ENCODE measurements at regions not wholly inside any gene's neighbourhood (a gene's known extent, or its start where the extent isn't known, plus 50 kb on each side); places are given as distances from the start of the nearest gene placed in this dataset.

DNA sequence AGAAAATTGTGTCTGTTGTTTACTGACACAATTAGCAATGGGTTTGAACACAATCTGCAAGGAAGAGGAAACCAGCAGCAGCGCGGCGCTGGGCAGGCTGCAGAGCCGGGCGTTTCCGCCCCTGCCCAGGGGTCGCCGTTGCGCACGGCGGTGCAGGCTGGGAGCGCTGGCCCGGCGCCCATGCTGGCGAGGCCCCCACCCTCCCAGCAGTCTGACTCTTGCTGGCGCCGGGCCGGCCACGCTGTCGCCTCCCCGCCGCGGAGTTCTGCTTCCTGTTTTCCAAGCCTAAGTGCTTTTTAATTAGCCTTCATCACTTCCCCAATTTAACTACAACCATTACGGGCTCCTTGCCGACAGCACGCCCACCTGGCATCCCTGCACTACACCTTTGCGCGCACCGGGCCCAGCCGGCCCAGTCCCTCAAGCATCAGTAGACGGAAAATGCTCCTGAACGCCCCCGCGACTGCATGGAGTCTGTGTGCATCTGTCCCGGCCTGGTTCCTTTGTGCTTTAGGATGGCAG is 212.1 kb downstream of the GXYLT1 start:
- TF ChIP-seq, protein P1, sequence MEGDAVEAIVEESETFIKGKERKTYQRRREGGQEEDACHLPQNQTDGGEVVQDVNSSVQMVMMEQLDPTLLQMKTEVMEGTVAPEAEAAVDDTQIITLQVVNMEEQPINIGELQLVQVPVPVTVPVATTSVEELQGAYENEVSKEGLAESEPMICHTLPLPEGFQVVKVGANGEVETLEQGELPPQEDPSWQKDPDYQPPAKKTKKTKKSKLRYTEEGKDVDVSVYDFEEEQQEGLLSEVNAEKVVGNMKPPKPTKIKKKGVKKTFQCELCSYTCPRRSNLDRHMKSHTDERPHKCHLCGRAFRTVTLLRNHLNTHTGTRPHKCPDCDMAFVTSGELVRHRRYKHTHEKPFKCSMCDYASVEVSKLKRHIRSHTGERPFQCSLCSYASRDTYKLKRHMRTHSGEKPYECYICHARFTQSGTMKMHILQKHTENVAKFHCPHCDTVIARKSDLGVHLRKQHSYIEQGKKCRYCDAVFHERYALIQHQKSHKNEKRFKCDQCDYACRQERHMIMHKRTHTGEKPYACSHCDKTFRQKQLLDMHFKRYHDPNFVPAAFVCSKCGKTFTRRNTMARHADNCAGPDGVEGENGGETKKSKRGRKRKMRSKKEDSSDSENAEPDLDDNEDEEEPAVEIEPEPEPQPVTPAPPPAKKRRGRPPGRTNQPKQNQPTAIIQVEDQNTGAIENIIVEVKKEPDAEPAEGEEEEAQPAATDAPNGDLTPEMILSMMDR (IDR thresholded peaks at IDR 0.05) = peak in 1 of 4 experiments; percentile 20
- TF ChIP-seq POLR2A (IDR thresholded peaks at IDR 0.05) = no peak

Data from gastroesophageal sphincter (tissue), 3 donors.